ENCODE measurements at regions not wholly inside any gene's neighbourhood (a gene's known extent, or its start where the extent isn't known, plus 50 kb on each side); places are given as distances from the start of the nearest gene placed in this dataset.

DNA sequence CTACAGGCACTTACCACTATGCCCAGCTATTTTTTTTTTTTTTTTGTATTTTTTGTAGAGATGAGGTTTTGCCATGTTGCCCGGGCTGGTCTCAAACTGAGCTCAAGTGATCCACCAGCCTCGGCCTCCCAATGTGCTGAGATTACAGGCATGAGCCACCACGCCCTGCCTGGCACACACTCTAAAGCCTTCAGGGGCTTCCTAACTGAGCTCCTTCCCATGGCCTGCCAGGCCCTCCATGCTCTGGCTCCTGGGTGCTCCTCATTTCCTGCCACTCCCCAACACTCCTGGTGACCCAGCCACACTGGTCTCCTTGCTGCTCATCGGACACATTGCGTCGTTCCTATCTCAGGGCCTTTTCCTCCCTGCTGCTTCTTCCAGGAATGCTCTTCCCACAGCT lies 61.5 kb downstream of the CARTPT start:
- H4K8ac ChIP-seq (ENCODE audit: low read depth in 2 of 2, low read length in 2 of 2): no peak overlapping the region
- TF ChIP-seq POLR2A (IDR thresholded peaks at IDR 0.05; ENCODE audit: low read depth, low read length) (no peak), SMC3 (IDR thresholded peaks at IDR 0.05; ENCODE audit: low read depth, low read length) (no peak), MAZ (IDR thresholded peaks at IDR 0.05; ENCODE audit: borderline replicate concordance, low read depth, low read length) (no peak)
- H2BK5ac ChIP-seq (ENCODE audit: low read depth, low read length, poor library complexity, severe bottlenecking): no peak overlapping the region
- no peak overlapping the region for H4K5ac ChIP-seq (ENCODE audit: low read depth, low read length)
- no peaks in the 10 kb centered on the region for H3K79me1 ChIP-seq (ENCODE audit: low read depth in 1 of 2, low read length in 2 of 2)
- no peaks in the 10 kb centered on the region for H3K9me3 ChIP-seq (ENCODE audit: control insufficient read depth, insufficient read depth, low read length)
- ATAC-seq (ENCODE audit: low read depth): no peak
- H3K27me3 ChIP-seq (ENCODE audit: control insufficient read depth, insufficient read depth, low read length): peaks cover 5% of the 10 kb centered on the region
- WGBS, 2 experiments (ENCODE audit: extremely low coverage in 2 of 2, insufficient read length in 1 of 2): 82% methylated on average over 2 of the region's 6 CpGs; no CpG with 5 or more reads in 1 of the 2 experiments
- BruUV-seq (replicated peaks): no TSS peak
- no peaks in the 10 kb centered on the region for H3K9me1 ChIP-seq (ENCODE audit: insufficient read depth, low read length)
- no peaks in the 10 kb centered on the region for H4K20me1 ChIP-seq (ENCODE audit: insufficient read depth, low read length)
- dilution Hi-C loops (cut with HindIII; ENCODE audit: low sequenced_read_pairs, unreplicated experiment): no loop called here
- H3K9ac ChIP-seq (ENCODE audit: low read depth, low read length): no peak overlapping the region
- no peak for DNase-seq
- intact Hi-C loops (cut with micrococcal nuclease): no loop called here
- no peak overlapping the region for H3K18ac ChIP-seq (ENCODE audit: low read depth, low read length)
- no peak overlapping the region for H2BK120ac ChIP-seq (ENCODE audit: low read depth, low read length)
- H3K14ac ChIP-seq (replicated peaks; ENCODE audit: low read depth, low read length): no peak overlapping the region
- peaks cover 2% of the 10 kb centered on the region; the same call in 1 of the 2 replicates for H3K4me1 ChIP-seq (ENCODE audit: control insufficient read depth, insufficient read depth, low read length)
- no peak overlapping the region for H3K4ac ChIP-seq (ENCODE audit: low read depth, low read length)
- in situ Hi-C loops (cut with MboI; ENCODE audit: low sequenced_read_pairs): loop anchor here (5.0 kb wide), 1 partner anchor 527 kb away; no protein-coding TSS in a partner anchor
- H2AK5ac ChIP-seq (ENCODE audit: low read depth, low read length): no peak overlapping the region
- no peak overlapping the region for H3K23ac ChIP-seq (ENCODE audit: low read depth, low read length)
- ChIA-PET POLR2A (ENCODE audit: unreplicated experiment) (interaction anchor here (0.6 kb wide), 1 partner anchor 528 kb away, joined by 3 read pairs; no protein-coding TSS in a partner anchor), CTCF (interaction anchor here (0.7 kb wide), 1 partner anchor 101 kb away, joined by 3 read pairs; no protein-coding TSS in a partner anchor)
- no peak overlapping the region for H4K91ac ChIP-seq (ENCODE audit: insufficient read depth, low read depth, low read length)
- H3K36me3 ChIP-seq (ENCODE audit: control insufficient read depth, insufficient read depth, low read length): no peaks in the 10 kb centered on the region
- H2AK9ac ChIP-seq (replicated peaks; ENCODE audit: low read depth, low read length, poor library complexity): no peak overlapping the region
- no peak overlapping the region for H3K56ac ChIP-seq (ENCODE audit: extremely low read depth, insufficient read depth, low read length)
- H3K27ac ChIP-seq (ENCODE audit: insufficient read depth, low read length): no peak overlapping the region
- H3K4me2 ChIP-seq (ENCODE audit: low read depth, low read length): no peak overlapping the region
- no peak overlapping the region for H2AFZ ChIP-seq (replicated peaks; ENCODE audit: low read length, poor library complexity)
- H2BK20ac ChIP-seq (ENCODE audit: low read depth, low read length): no peak overlapping the region
- H3K4me3 ChIP-seq (ENCODE audit: insufficient read depth, low read depth, low read length): no peak overlapping the region
- no peak overlapping the region for H2BK15ac ChIP-seq (ENCODE audit: low read depth, low read length)

Data from IMR-90 (cell line).